OCI-LY1 (cell line): ENCODE measurements at regions not wholly inside any gene's neighbourhood (a gene's known extent, or its start where the extent isn't known, plus 50 kb on each side); places are given as distances from the start of the nearest gene placed in this dataset.
"Not testable (repeated sequence)": the region's sequence is repeated elsewhere in the genome, so short reads cannot be mapped to it uniquely, and the experiment has no call there.

Experiments
- H2AFZ ChIP-seq: fragments of 200-600 bp; sonication (generic), shearing (Covaris generic); 2 replicates; pipeline ENCODE4 v1.6.0; 2014; ENCODE audit warnings: antibody characterized with exemption, mild to moderate bottlenecking, low read length
- H3F3A ChIP-seq: fragments of 200-600 bp; sonication (generic), shearing (Covaris generic); 2 replicates; pipeline ENCODE4 v1.6.0; 2014; ENCODE audit warnings: mild to moderate bottlenecking, antibody characterized with exemption, low read length, moderate library complexity; ENCODE audit not compliant: insufficient read depth
- H3K27ac ChIP-seq: fragments of 200-600 bp; sonication (generic); 2 replicates; pipeline ENCODE4 v1.5.1; 2014; ENCODE audit warnings: low read length, mixed run types, mild to moderate bottlenecking, low read depth; ENCODE audit not compliant: poor library complexity, severe bottlenecking
- H3K27me3 ChIP-seq: fragments of 200-600 bp; sonication (generic); 2 replicates; pipeline ENCODE4 v1.6.0; 2014; ENCODE audit warnings: antibody characterized with exemption, mild to moderate bottlenecking, low read length, moderate library complexity; ENCODE audit not compliant: insufficient read depth
- H3K36me3 ChIP-seq: fragments of 200-600 bp; sonication (generic); 2 replicates; pipeline ENCODE4 v1.6.1; 2014; ENCODE audit warnings: mild to moderate bottlenecking, antibody characterized with exemption, low read length, moderate library complexity, mixed read lengths; ENCODE audit not compliant: insufficient read depth
- H3K4me1 ChIP-seq: fragments of 200-600 bp; sonication (generic); 2 replicates; pipeline ENCODE4 v1.5.1; 2014; ENCODE audit warnings: mild to moderate bottlenecking, low read length, moderate library complexity; ENCODE audit not compliant: insufficient read depth, severe bottlenecking
- H3K4me2 ChIP-seq: fragments of 200-600 bp; sonication (generic), shearing (Covaris generic); 2 replicates; pipeline ENCODE4 v1.6.1; 2014; ENCODE audit warnings: low read length
- H3K4me3 ChIP-seq: fragments of 200-600 bp; sonication (generic); 2 replicates; pipeline ENCODE4 v1.5.1; 2014; ENCODE audit warnings: low read length, low read depth, mild to moderate bottlenecking, mixed read lengths; ENCODE audit not compliant: poor library complexity, severe bottlenecking
- H3K79me2 ChIP-seq: fragments of 200-600 bp; shearing (Covaris generic); 2 replicates; pipeline ENCODE4 v1.6.1; 2016; ENCODE audit warnings: mixed run types, low read length, mixed read lengths; ENCODE audit not compliant: insufficient read depth
- H3K9ac ChIP-seq: fragments of 200-600 bp; sonication (generic), shearing (Covaris generic); 2 replicates; pipeline ENCODE4 v1.6.1; 2014; ENCODE audit warnings: mild to moderate bottlenecking, low read length, mixed read lengths
- H3K9me2 ChIP-seq: fragments of 200-600 bp; sonication (generic), shearing (Covaris generic); 2 replicates; pipeline ENCODE4 v1.6.1; 2014; ENCODE audit warnings: low read depth, mild to moderate bottlenecking, low read length, mixed read lengths
- H3K9me3 ChIP-seq: fragments of 200-600 bp; shearing (Covaris generic); 2 replicates; pipeline ENCODE4 v1.6.1; 2014; ENCODE audit warnings: low read length, mixed read lengths
- H4K20me1 ChIP-seq: fragments of 200-600 bp; sonication (generic), shearing (Covaris generic); 2 replicates; pipeline ENCODE4 v1.6.0; 2016; ENCODE audit warnings: mild to moderate bottlenecking, low read length; ENCODE audit not compliant: insufficient read depth

DNA sequence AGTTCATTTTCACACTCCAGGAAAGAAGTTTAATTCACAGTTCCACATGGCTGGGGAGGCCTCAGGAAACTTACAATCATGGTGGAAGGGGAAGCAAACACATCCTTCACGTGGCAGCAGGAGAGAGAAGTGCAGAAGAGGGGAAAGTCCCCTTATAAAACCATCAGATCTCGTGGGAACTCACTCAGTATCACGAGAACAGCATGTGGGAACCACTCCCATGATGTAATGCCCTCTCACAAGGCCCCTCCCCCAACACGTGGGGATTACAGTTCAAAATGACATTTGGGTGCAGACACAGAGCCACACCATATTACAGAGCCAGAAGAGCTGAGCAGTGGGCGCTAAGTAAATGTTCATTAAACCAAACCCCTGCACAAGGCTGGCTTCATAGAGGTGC is 126.0 kb downstream of the POTEH start:
- not testable (repeated sequence) for H2AFZ ChIP-seq, H3K9me3 ChIP-seq, H4K20me1 ChIP-seq, H3K9ac ChIP-seq, H3K27me3 ChIP-seq, H3F3A ChIP-seq, H3K4me2 ChIP-seq, H3K27ac ChIP-seq, H3K79me2 ChIP-seq, H3K4me3 ChIP-seq, H3K4me1 ChIP-seq, H3K9me2 ChIP-seq, H3K36me3 ChIP-seq

DNA sequence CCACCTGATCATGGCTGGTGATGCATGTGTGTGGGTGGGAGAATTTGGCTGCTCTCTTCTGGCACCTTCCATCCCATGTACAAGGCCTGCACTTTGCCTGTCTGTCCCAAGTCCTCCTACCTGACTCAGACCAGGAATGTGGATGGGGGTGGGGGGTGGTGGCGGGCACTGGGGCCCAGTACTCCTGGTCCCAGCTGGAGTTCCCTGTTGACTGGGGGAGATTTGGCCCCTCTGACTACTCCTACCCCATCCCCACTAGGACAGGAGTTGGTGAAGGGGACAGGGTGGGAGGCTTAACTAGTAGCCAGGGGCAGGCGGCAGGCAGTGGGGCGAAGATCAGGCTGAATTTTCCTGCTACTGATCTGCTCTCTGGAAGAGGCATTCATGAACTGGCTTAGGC is 126.6 kb downstream of the POTEH start:
- not testable (repeated sequence) for H3K79me2 ChIP-seq, H3K9ac ChIP-seq, H3K4me3 ChIP-seq, H3K9me3 ChIP-seq, H3F3A ChIP-seq, H3K9me2 ChIP-seq, H3K27ac ChIP-seq, H3K36me3 ChIP-seq, H2AFZ ChIP-seq, H3K4me2 ChIP-seq, H3K27me3 ChIP-seq, H3K4me1 ChIP-seq, H4K20me1 ChIP-seq

DNA sequence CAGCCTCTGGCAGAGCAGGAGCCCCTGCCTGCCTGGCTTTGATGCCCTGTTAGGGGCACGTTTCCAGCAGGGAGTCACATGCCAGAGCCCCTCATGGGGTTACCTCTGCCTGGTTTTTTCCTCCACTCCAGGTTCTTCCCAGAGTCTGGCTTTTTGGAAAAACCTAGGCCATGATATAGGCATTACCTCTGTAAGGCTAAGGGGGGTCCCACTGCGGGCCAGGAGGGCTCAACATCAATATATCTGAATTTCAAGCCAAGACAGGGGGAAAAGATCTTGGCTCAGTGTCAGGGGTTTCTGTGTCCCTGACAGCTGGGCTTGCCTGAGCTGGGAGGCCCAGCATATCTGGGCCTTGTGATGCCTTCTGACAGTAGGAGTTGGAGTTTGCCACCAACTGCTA is 127.4 kb downstream of the POTEH start:
- H3K36me3 ChIP-seq, H3K9me3 ChIP-seq, H3K4me3 ChIP-seq, H3K4me1 ChIP-seq, H3F3A ChIP-seq, H2AFZ ChIP-seq, H3K27me3 ChIP-seq, H4K20me1 ChIP-seq, H3K9me2 ChIP-seq, H3K9ac ChIP-seq, H3K27ac ChIP-seq, H3K79me2 ChIP-seq, H3K4me2 ChIP-seq: not testable (repeated sequence)

DNA sequence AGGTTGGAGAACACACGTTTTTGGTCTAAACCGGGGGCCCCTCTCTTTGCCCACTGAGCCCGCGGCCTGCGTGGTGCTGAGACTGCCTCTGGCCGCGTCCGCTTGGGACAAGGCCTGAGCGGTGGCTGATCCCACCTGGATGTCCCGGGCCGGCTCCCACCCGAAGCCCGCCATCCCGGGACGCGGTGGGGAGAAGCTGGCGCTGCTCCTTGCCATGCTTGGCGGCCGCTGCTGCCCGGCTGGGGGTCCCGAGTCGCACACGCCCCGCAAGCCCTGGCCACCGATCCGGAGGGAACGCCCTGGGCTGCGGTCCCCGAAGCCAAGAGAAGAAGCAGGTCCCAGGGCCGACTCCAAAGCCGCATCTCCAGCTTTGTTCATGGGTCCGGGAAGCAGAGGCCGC is 130.1 kb downstream of the POTEH start:
- not testable (repeated sequence) for H3K9me3 ChIP-seq, H3K27me3 ChIP-seq, H4K20me1 ChIP-seq, H3K79me2 ChIP-seq, H3K9ac ChIP-seq, H3K27ac ChIP-seq, H3F3A ChIP-seq, H3K4me2 ChIP-seq, H3K9me2 ChIP-seq, H3K4me1 ChIP-seq, H3K36me3 ChIP-seq, H2AFZ ChIP-seq, H3K4me3 ChIP-seq

DNA sequence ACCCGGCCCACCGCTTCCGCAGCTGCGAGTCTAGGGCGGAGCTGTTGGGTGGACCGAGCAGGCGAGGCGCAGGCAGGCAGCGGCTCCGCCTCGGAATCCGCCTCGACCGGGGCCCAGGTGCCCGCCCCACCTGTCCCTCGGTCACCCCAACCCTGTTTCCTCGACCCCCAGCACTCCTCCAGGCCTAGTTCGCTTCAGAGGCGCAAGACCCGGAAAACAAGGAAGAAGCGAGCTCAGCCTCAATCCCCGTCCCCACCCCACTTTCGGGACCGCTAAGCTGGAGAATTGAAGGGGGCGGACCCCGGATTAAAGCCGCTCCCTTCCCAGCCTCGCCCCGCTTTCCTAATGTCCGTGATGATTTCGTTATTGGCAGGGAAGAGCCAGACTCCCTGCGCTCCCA is 131.3 kb downstream of the POTEH start:
- not testable (repeated sequence) for H3K4me3 ChIP-seq, H2AFZ ChIP-seq, H3K4me1 ChIP-seq, H3K27me3 ChIP-seq, H3K9ac ChIP-seq, H3K79me2 ChIP-seq, H3F3A ChIP-seq, H3K36me3 ChIP-seq, H3K4me2 ChIP-seq, H3K9me3 ChIP-seq, H4K20me1 ChIP-seq, H3K27ac ChIP-seq, H3K9me2 ChIP-seq

DNA sequence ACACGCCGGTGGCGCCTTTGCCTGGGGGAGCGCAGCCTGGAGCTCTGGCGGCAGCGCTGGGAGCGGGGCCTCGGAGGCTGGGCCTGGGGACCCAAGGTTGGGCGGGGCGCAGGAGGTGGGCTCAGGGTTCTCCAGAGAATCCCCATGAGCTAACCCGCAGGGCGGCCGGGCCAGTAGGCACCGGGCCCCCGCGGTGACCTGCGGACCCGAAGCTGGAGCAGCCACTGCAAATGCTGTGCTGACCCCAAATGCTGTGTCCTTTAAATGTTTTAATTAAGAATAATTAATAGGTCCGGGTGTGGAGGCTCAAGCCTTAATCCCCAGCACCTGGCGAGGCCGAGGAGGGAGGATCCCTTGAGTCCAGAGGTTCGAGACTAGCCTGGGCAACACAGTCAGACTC is 132.2 kb downstream of the POTEH start:
- H3K36me3 ChIP-seq, H3K9me3 ChIP-seq, H3K79me2 ChIP-seq, H3K9me2 ChIP-seq, H3K9ac ChIP-seq, H3K4me1 ChIP-seq, H2AFZ ChIP-seq, H3K4me3 ChIP-seq, H3F3A ChIP-seq, H3K27ac ChIP-seq, H3K27me3 ChIP-seq, H3K4me2 ChIP-seq, H4K20me1 ChIP-seq: not testable (repeated sequence)

DNA sequence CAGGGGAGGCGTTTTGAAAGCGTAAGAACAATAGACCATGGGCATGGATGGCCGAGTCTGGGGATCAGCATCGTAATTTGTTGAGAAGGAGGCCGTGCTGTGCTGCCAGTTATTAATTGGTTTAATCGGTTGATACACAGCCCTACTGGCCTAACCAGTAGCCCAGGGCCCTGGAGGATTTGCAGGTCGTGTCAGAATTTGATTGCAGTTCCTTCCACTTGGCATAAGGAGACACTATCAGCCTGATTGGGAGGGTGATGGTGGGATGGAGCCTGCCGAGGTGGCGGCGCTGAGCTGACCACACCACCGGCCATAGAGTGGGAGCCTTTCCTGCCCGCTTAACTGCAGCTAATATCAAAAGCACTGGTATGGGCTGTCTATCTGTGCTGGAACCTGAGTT is 133.4 kb downstream of the POTEH start:
- not testable (repeated sequence) for H3K4me3 ChIP-seq, H3K36me3 ChIP-seq, H3K79me2 ChIP-seq, H3K27me3 ChIP-seq, H3K9ac ChIP-seq, H3K27ac ChIP-seq, H3F3A ChIP-seq, H3K9me3 ChIP-seq, H3K9me2 ChIP-seq, H3K4me2 ChIP-seq, H3K4me1 ChIP-seq, H4K20me1 ChIP-seq, H2AFZ ChIP-seq

DNA sequence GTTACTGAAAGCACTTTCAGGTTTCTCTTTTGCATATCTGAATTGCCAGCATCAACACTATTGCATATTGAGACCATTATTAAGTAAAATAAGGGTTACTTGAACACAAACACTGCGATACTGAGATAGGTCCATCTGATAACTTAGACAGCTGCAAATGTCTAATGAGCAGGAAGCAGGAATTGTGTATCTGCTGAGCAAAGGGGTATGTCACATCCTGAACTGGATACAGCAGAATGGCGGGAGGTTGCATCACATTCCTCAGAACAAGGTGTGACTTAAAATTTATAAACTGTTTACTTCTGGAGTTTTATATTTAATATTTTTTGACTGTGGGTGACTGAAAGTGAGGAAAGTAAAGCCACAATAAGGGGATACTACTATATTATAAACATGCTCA is 142.4 kb downstream of the POTEH start:
- not testable (repeated sequence) for H3K27me3 ChIP-seq, H3K79me2 ChIP-seq, H3K4me1 ChIP-seq, H2AFZ ChIP-seq, H3K4me2 ChIP-seq, H3K4me3 ChIP-seq, H3K9me2 ChIP-seq, H3F3A ChIP-seq, H3K9ac ChIP-seq, H3K27ac ChIP-seq, H3K9me3 ChIP-seq, H4K20me1 ChIP-seq, H3K36me3 ChIP-seq
